NCI-H748 (cell line): ENCODE measurements at regions not wholly inside any gene's neighbourhood (a gene's known extent, or its start where the extent isn't known, plus 50 kb on each side); places are given as distances from the start of the nearest gene placed in this dataset.

Experiments
- DNase-seq: peaks from one replicate; lab custom pipeline; 2025; ENCODE audit not compliant: unreplicated experiment; lab: John Stamatoyannopoulos, UW

- DNase-seq, result no peak
Measured at GRCh38 chr14:64639340-64639821, 64.8 kb upstream of the PLEKHG3 start.

GRCh38 chr14:64640839-64641238, 63.4 kb upstream of the PLEKHG3 start:
- DNase-seq, result peak; percentile 35

GRCh38 chr14:64641760-64642159, 62.5 kb upstream of the PLEKHG3 start:
- DNase-seq, result no peak

DNA sequence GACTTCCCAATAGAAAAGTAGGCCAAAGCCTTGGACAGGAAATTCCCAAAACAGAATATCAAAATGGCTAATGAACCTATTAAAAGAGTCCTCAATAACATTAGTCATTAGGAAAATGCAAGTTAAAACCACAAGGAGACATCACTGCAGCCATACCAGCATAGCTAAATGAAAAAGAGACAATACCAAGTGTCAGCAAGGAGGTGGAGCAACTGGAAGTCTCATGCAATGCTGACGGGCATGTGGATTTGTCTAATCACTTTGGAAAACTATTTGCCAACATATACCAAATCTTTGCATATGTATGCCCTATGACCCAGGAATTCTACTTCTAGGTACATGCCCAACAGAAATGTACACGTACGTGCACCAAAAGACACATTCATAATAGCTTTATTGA, 60.5 kb upstream of the PLEKHG3 start:
- DNase-seq, result no peak

- DNase-seq, result no peak
Measured at GRCh38 chr14:64644629-64645028, 59.6 kb upstream of the PLEKHG3 start.

- DNase-seq, result no peak
Measured at GRCh38 chr14:64645220-64645892, 58.9 kb upstream of the PLEKHG3 start.

GRCh38 chr14:64646103-64646502, 58.1 kb upstream of the PLEKHG3 start:
- DNase-seq, result no peak

GRCh38 chr14:64649383-64649998, 54.7 kb upstream of the PLEKHG3 start:
- peak; percentile 10 for DNase-seq

- no peak for DNase-seq
Measured at GRCh38 chr14:64653900-64654245, 50.4 kb upstream of the PLEKHG3 start.

DNA sequence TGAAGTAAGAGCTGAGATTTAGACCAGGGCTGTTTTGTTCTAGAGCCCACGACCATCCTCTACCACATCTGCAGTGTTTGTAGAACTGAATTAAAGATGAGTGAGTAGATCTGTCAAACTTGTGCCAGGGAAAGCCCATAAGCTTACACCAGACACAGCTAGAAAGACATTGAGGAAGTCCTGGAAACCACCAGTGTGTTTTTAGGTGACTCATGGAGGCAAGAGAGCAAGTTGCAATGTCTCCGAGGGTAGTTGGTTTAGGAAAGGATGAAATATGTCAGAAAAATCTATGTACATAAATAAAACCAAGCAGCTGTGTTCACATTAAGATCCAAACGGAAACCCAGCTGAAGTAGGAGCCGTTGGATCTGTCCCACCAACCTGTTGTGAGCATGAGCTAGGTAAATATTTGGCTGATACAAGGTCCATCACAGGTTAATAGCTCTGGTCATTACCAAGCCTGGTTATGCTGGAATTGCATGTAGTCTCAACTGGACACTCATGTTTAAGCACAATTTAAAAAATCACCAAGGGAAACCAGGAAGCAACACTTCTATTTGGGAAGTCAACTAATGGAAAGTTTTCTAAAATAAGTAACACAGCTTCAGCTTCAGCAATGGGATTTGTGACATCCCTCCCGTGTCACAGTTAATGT, 49.9 kb upstream of the PLEKHG3 start:
- peak; percentile 58 for DNase-seq
